OCI-LY1 (cell line): ENCODE measurements at regions not wholly inside any gene's neighbourhood (a gene's known extent, or its start where the extent isn't known, plus 50 kb on each side); places are given as distances from the start of the nearest gene placed in this dataset.

Source experiments
- H2AFZ ChIP-seq: fragments of 200-600 bp; sonication (generic), shearing (Covaris generic); 2 replicates; pipeline ENCODE4 v1.6.0; 2014; ENCODE audit warnings: antibody characterized with exemption, mild to moderate bottlenecking, low read length
- H3F3A ChIP-seq: fragments of 200-600 bp; sonication (generic), shearing (Covaris generic); 2 replicates; pipeline ENCODE4 v1.6.0; 2014; ENCODE audit warnings: mild to moderate bottlenecking, antibody characterized with exemption, low read length, moderate library complexity; ENCODE audit not compliant: insufficient read depth
- H3K27ac ChIP-seq: fragments of 200-600 bp; sonication (generic); 2 replicates; pipeline ENCODE4 v1.5.1; 2014; ENCODE audit warnings: low read length, mixed run types, mild to moderate bottlenecking, low read depth; ENCODE audit not compliant: poor library complexity, severe bottlenecking
- H3K27me3 ChIP-seq: fragments of 200-600 bp; sonication (generic); 2 replicates; pipeline ENCODE4 v1.6.0; 2014; ENCODE audit warnings: antibody characterized with exemption, mild to moderate bottlenecking, low read length, moderate library complexity; ENCODE audit not compliant: insufficient read depth
- H3K36me3 ChIP-seq: fragments of 200-600 bp; sonication (generic); 2 replicates; pipeline ENCODE4 v1.6.1; 2014; ENCODE audit warnings: mild to moderate bottlenecking, antibody characterized with exemption, low read length, moderate library complexity, mixed read lengths; ENCODE audit not compliant: insufficient read depth
- H3K4me1 ChIP-seq: fragments of 200-600 bp; sonication (generic); 2 replicates; pipeline ENCODE4 v1.5.1; 2014; ENCODE audit warnings: mild to moderate bottlenecking, low read length, moderate library complexity; ENCODE audit not compliant: insufficient read depth, severe bottlenecking
- H3K4me2 ChIP-seq: fragments of 200-600 bp; sonication (generic), shearing (Covaris generic); 2 replicates; pipeline ENCODE4 v1.6.1; 2014; ENCODE audit warnings: low read length
- H3K4me3 ChIP-seq: fragments of 200-600 bp; sonication (generic); 2 replicates; pipeline ENCODE4 v1.5.1; 2014; ENCODE audit warnings: low read length, low read depth, mild to moderate bottlenecking, mixed read lengths; ENCODE audit not compliant: poor library complexity, severe bottlenecking
- H3K79me2 ChIP-seq: fragments of 200-600 bp; shearing (Covaris generic); 2 replicates; pipeline ENCODE4 v1.6.1; 2016; ENCODE audit warnings: mixed run types, low read length, mixed read lengths; ENCODE audit not compliant: insufficient read depth
- H3K9ac ChIP-seq: fragments of 200-600 bp; sonication (generic), shearing (Covaris generic); 2 replicates; pipeline ENCODE4 v1.6.1; 2014; ENCODE audit warnings: mild to moderate bottlenecking, low read length, mixed read lengths
- H3K9me2 ChIP-seq: fragments of 200-600 bp; sonication (generic), shearing (Covaris generic); 2 replicates; pipeline ENCODE4 v1.6.1; 2014; ENCODE audit warnings: low read depth, mild to moderate bottlenecking, low read length, mixed read lengths
- H3K9me3 ChIP-seq: fragments of 200-600 bp; shearing (Covaris generic); 2 replicates; pipeline ENCODE4 v1.6.1; 2014; ENCODE audit warnings: low read length, mixed read lengths
- H4K20me1 ChIP-seq: fragments of 200-600 bp; sonication (generic), shearing (Covaris generic); 2 replicates; pipeline ENCODE4 v1.6.0; 2016; ENCODE audit warnings: mild to moderate bottlenecking, low read length; ENCODE audit not compliant: insufficient read depth
- CTCF ChIP-seq: fragments of 200-600 bp; sonication (generic), shearing (Covaris generic); IDR thresholded peaks from 2 replicates; pipeline ENCODE4 v1.5.1; 2017; ENCODE audit warnings: mild to moderate bottlenecking, antibody characterized with exemption, low read length, moderate library complexity, mixed read lengths
- EZH2 ChIP-seq: fragments of 200-600 bp; sonication (generic), shearing (Covaris generic); IDR thresholded peaks from 2 replicates; pipeline ENCODE4 v1.8.0; 2017; ENCODE audit warnings: borderline replicate concordance, mixed run types, mild to moderate bottlenecking, antibody characterized with exemption, low read length, moderate library complexity, mixed read lengths

- no peaks in the 10 kb centered on the region for H3F3A ChIP-seq
- H4K20me1 ChIP-seq: no peaks in the 10 kb centered on the region
- H3K4me1 ChIP-seq: no peaks in the 10 kb centered on the region
- H3K79me2 ChIP-seq: no peaks in the 10 kb centered on the region
- H3K36me3 ChIP-seq: no peaks in the 10 kb centered on the region
- H3K9me2 ChIP-seq: no peaks in the 10 kb centered on the region
- H2AFZ ChIP-seq: no peak overlapping the region
- no peak overlapping the region for H3K4me3 ChIP-seq
- no peak overlapping the region for H3K4me2 ChIP-seq
- TF ChIP-seq EZH2: no peak
- TF ChIP-seq CTCF: no peak
- no peaks in the 10 kb centered on the region for H3K27me3 ChIP-seq
- H3K9ac ChIP-seq: no peak overlapping the region
- no peaks in the 10 kb centered on the region for H3K9me3 ChIP-seq
- H3K27ac ChIP-seq: no peak overlapping the region
Measured at GRCh38 chr20:6579417-6579816, 188.1 kb upstream of the BMP2 start.

DNA sequence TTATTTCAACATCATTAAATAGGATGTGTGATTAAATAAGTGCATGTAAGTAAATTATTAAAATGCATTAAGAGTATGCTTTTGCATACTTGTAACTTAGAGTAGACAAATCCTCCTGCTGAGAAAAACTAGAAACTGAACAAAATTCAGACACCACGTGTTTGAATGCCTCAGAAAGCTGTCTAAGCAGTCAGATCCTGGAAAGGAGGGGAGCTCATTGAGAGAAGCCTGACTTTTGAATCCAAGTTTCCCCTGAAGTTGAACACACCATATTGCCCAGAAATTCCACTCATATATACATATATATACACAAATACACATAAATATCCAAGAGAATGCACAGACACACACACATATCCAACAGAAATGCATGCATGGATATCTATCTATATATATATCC is 190.0 kb upstream of the BMP2 start:
- no peaks in the 10 kb centered on the region for H3K9me3 ChIP-seq
- no peaks in the 10 kb centered on the region for H3K36me3 ChIP-seq
- H3K4me1 ChIP-seq: no peaks in the 10 kb centered on the region
- TF ChIP-seq EZH2 (no peak), CTCF (no peak)
- no peak overlapping the region for H3K4me3 ChIP-seq
- H3F3A ChIP-seq: no peaks in the 10 kb centered on the region
- no peak overlapping the region for H3K4me2 ChIP-seq
- no peaks in the 10 kb centered on the region for H4K20me1 ChIP-seq
- H3K27ac ChIP-seq: no peak overlapping the region
- H3K27me3 ChIP-seq: no peaks in the 10 kb centered on the region
- no peaks in the 10 kb centered on the region for H3K79me2 ChIP-seq
- no peaks in the 10 kb centered on the region for H3K9me2 ChIP-seq
- H3K9ac ChIP-seq: no peak overlapping the region
- H2AFZ ChIP-seq: no peak overlapping the region

DNA sequence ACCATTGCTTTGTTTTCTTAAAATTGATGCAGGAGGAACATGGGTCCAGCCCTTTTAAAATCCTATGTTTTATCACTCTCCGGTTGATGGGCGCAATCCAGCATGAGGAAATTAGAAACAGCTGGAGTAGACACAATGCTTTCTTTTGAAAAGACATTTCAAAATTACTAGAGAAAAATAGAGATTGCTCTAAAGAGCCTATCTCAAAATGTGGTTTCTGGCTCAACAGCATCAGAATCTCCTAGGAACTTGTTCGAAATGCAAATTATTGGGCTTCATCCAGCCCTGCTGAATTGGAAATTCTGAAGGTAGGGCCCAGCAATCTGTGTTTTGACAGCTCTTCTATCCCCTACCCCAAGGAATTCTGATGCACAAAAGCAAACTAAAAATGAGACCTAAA is 190.8 kb upstream of the BMP2 start:
- H3K9me3 ChIP-seq: no peaks in the 10 kb centered on the region
- no peaks in the 10 kb centered on the region for H3K79me2 ChIP-seq
- no peaks in the 10 kb centered on the region for H3K9me2 ChIP-seq
- no peak overlapping the region for H3K4me3 ChIP-seq
- H4K20me1 ChIP-seq: no peaks in the 10 kb centered on the region
- no peak overlapping the region for H2AFZ ChIP-seq
- H3K27me3 ChIP-seq: no peaks in the 10 kb centered on the region
- no peak overlapping the region for H3K4me2 ChIP-seq
- H3K4me1 ChIP-seq: no peaks in the 10 kb centered on the region
- no peaks in the 10 kb centered on the region for H3F3A ChIP-seq
- TF ChIP-seq CTCF (no peak), EZH2 (no peak)
- no peak overlapping the region for H3K9ac ChIP-seq
- H3K27ac ChIP-seq: no peak overlapping the region
- no peaks in the 10 kb centered on the region for H3K36me3 ChIP-seq
